ENCODE measurements at regions not wholly inside any gene's neighbourhood (a gene's known extent, or its start where the extent isn't known, plus 50 kb on each side); places are given as distances from the start of the nearest gene placed in this dataset.

DNA sequence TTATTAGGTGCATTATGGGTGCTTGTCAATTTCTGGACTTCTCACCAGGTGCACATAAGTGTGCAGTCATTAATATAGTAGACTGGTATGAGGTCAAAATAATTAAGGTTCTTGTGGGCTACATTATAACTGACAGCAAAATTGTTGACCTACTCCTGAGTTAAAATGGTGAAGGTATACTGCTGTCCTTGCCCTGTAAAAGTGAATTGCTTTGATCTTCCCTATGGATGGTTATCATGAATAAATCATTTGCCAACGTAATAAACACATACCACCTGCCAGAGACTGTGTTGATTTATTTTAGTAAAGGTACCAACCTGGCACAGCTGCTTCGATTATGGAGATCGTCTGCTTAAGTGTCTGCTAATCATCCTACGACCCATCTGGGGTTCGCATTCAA, 201.6 kb upstream of the KCNK2 start:
- no peak overlapping the region for H3K27ac ChIP-seq (ENCODE audit: low read depth, low read length)
- H3K9me3 ChIP-seq (ENCODE audit: insufficient read depth in 2 of 2, low read depth in 1 of 2, low read length in 1 of 2): no peaks in the 10 kb centered on the region
- no peaks in the 10 kb centered on the region for H3K79me1 ChIP-seq (ENCODE audit: low read depth, low read length)
- TF ChIP-seq SIX5 (IDR thresholded peaks at IDR 0.05; ENCODE audit: low read depth, low read length) (no peak), ZNF274 (IDR thresholded peaks at IDR 0.05; ENCODE audit: borderline replicate concordance, extremely low read depth, low read length) (no peak), SRF (IDR thresholded peaks at IDR 0.05; ENCODE audit: low read depth, low read length) (no peak), PHF8 (conservative IDR thresholded peaks at IDR 0.05; ENCODE audit: low read depth, low read length) (no peak), POLR2A (IDR thresholded peaks at IDR 0.05; ENCODE audit: control extremely low read depth in 1 of 2, low read depth in 2 of 2, low read length in 2 of 2) (no peak), NRF1 (IDR thresholded peaks at IDR 0.05; ENCODE audit: low read depth, low read length) (no peak), BACH1 (IDR thresholded peaks at IDR 0.05; ENCODE audit: low read length) (no peak)
- no peaks in the 10 kb centered on the region for H3K23me2 ChIP-seq (ENCODE audit: low read depth, low read length)
- no peak overlapping the region for H2BK20ac ChIP-seq (ENCODE audit: low read length)
- no peak overlapping the region for H3K18ac ChIP-seq (ENCODE audit: extremely low read depth, low read length)
- no peak overlapping the region for H2BK120ac ChIP-seq (replicated peaks; ENCODE audit: low read depth, low read length)
- H3K79me2 ChIP-seq (ENCODE audit: control insufficient read depth in 1 of 2, insufficient read depth in 2 of 2, low read length in 2 of 2): no peaks in the 10 kb centered on the region
- no peak overlapping the region for H3K9ac ChIP-seq (replicated peaks in 1 of 4; ENCODE audit: extremely low read depth in 1 of 4, low read depth in 3 of 4, low read length in 3 of 4)
- H3K56ac ChIP-seq (replicated peaks; ENCODE audit: insufficient read length, low read depth, low read length): no peak overlapping the region
- H3K4me3 ChIP-seq (ENCODE audit: extremely low read depth in 1 of 4, insufficient read depth in 2 of 4, low read depth in 3 of 4, low read length in 4 of 4): no peak overlapping the region
- H3K4me1 ChIP-seq (replicated peaks in 1 of 4; ENCODE audit: control insufficient read depth in 3 of 4, insufficient read depth in 4 of 4, low read length in 3 of 4): no peaks in the 10 kb centered on the region
- no peak overlapping the region for H4K91ac ChIP-seq (replicated peaks; ENCODE audit: insufficient read length, low read length)
- no peak overlapping the region for H2BK12ac ChIP-seq (ENCODE audit: low read depth, low read length)
- 89% methylated on average over 5 of the region's 5 CpGs; no CpG with 5 or more reads in 1 of the 2 experiments for WGBS, 2 experiments (ENCODE audit: extremely low coverage in 1 of 2, insufficient coverage in 1 of 2, insufficient read length in 1 of 2, insufficient replicate concordance in 2 of 2, low coverage in 1 of 2, low lambda C conversion rate in 2 of 2, missing lambda C conversion rate in 1 of 2)
- no peak overlapping the region for H4K8ac ChIP-seq (ENCODE audit: extremely low read depth, insufficient read depth, low read length)
- H2BK5ac ChIP-seq (ENCODE audit: low read depth, low read length): no peak overlapping the region
- H3K14ac ChIP-seq (ENCODE audit: insufficient read length): no peak overlapping the region
- ChIA-PET POLR2A (ENCODE audit: partially characterized antibody) (no interaction called here), CTCF (ENCODE audit: partially characterized antibody) (no interaction called here)
- no peak overlapping the region for H3K23ac ChIP-seq (ENCODE audit: insufficient read length)
- H3K4me2 ChIP-seq (ENCODE audit: insufficient read depth in 1 of 2, low read depth in 2 of 2, low read length in 2 of 2): no peak overlapping the region
- no peak overlapping the region for H4K5ac ChIP-seq (ENCODE audit: insufficient read length, low read depth, low read length)
- H3K27me3 ChIP-seq (replicated peaks in 1 of 4; ENCODE audit: control insufficient read depth in 3 of 4, extremely low read depth in 1 of 4, insufficient read depth in 3 of 4, low read length in 3 of 4): no peaks in the 10 kb centered on the region
- H4K20me1 ChIP-seq (replicated peaks in 1 of 2; ENCODE audit: control insufficient read depth in 1 of 2, insufficient read depth in 2 of 2, low read length in 2 of 2): no peaks in the 10 kb centered on the region
- H2BK15ac ChIP-seq (ENCODE audit: low read length): no peak overlapping the region
- DNase-seq (ENCODE audit: low read depth in 1 of 2, low spot score in 2 of 2): no peak
- H3K4ac ChIP-seq (replicated peaks; ENCODE audit: insufficient read length, low read depth, low read length): no peak overlapping the region
- H2AFZ ChIP-seq (ENCODE audit: low read length): no peak overlapping the region
- no peak for FAIRE-seq
- H3K36me3 ChIP-seq (ENCODE audit: control insufficient read depth in 2 of 4, insufficient read depth in 4 of 4, low read length in 3 of 4): no peaks in the 10 kb centered on the region
- no peak overlapping the region for H2AK5ac ChIP-seq (ENCODE audit: low read depth, low read length)
